Smooth muscle cell (in vitro differentiated cells): ENCODE measurements at regions not wholly inside any gene's neighbourhood (a gene's known extent, or its start where the extent isn't known, plus 50 kb on each side); places are given as distances from the start of the nearest gene placed in this dataset.

ENCODE experiments used
- DNase-seq: peaks from one replicate; lab custom pipeline; 2025; ENCODE audit not compliant: unreplicated experiment; lab: John Stamatoyannopoulos, UW
- H2AFZ ChIP-seq: fragments of 200-600 bp; sonication (generic); 2 replicates; pipeline ENCODE4 v1.6.0; 2016; ENCODE audit warnings: antibody characterized with exemption, low read depth, mild to moderate bottlenecking
- H3F3A ChIP-seq: fragments of 200-600 bp; sonication (generic); 2 replicates; pipeline ENCODE4 v1.6.0; 2017; ENCODE audit warnings: antibody characterized with exemption, low read depth
- H3K27ac ChIP-seq: fragments of 200-600 bp; sonication (generic); 2 replicates; pipeline ENCODE4 v1.5.1; 2016; ENCODE audit warnings: low read depth, mild to moderate bottlenecking
- H3K27me3 ChIP-seq: fragments of 200-600 bp; sonication (generic); 2 replicates; pipeline ENCODE4 v1.6.1; 2016; ENCODE audit warnings: low read depth, mild to moderate bottlenecking
- H3K36me3 ChIP-seq: fragments of 200-600 bp; sonication (generic); 2 replicates; pipeline ENCODE4 v1.5.1; 2016; ENCODE audit warnings: low read depth
- H3K4me1 ChIP-seq: fragments of 200-600 bp; sonication (generic); 2 replicates; pipeline ENCODE4 v1.5.1; 2016; ENCODE audit warnings: low read depth
- H3K4me2 ChIP-seq: fragments of 200-600 bp; sonication (generic); 2 replicates; pipeline ENCODE4 v1.6.0; 2016; ENCODE audit warnings: mild to moderate bottlenecking
- H3K4me3 ChIP-seq: fragments of 200-600 bp; sonication (generic); 2 replicates; pipeline ENCODE4 v1.5.1; 2016; ENCODE audit warnings: mild to moderate bottlenecking
- H3K79me2 ChIP-seq: fragments of 200-600 bp; sonication (generic); 2 replicates; pipeline ENCODE4 v1.6.0; 2016; ENCODE audit warnings: low read depth, mild to moderate bottlenecking
- H3K9ac ChIP-seq: fragments of 200-600 bp; sonication (generic); 2 replicates; pipeline ENCODE4 v1.6.0; 2016; ENCODE audit warnings: low read depth
- H3K9me3 ChIP-seq: fragments of 200-600 bp; sonication (generic); replicated peaks from 2 replicates; pipeline ENCODE4 v1.5.1; 2016; ENCODE audit warnings: low read depth
- H4K20me1 ChIP-seq: fragments of 200-600 bp; sonication (generic); 2 replicates; pipeline ENCODE4 v1.6.0; 2016; ENCODE audit warnings: low read depth
- CTCF ChIP-seq: fragments of 200-600 bp; sonication (generic); IDR thresholded peaks from 2 replicates; pipeline ENCODE4 v1.5.1; 2017; ENCODE audit warnings: borderline replicate concordance, mild to moderate bottlenecking, antibody characterized with exemption; ENCODE audit not compliant: insufficient read depth, poor library complexity, severe bottlenecking
- WGBS: methylation state at CpG from one replicate; pipeline ENCODE4 v1.1.7; 2016; ENCODE audit warnings: low lambda C conversion rate; 5-methylcytosine and 5-hydroxymethylcytosine counted together

GRCh38 chr7:97565665-97566064 is 166.2 kb upstream of the TAC1 start:
- DNase-seq: no peak
- Histone ChIP-seq H3K27me3 (no peaks in the 10 kb centered on the region), H3K4me3 (no peak overlapping the region), H2AFZ (no peak overlapping the region), H3K9ac (no peak overlapping the region), H3K79me2 (no peaks in the 10 kb centered on the region), H3K4me2 (no peak overlapping the region), H3F3A (no peaks in the 10 kb centered on the region), H3K36me3 (no peaks in the 10 kb centered on the region), H3K9me3 (no peaks in the 10 kb centered on the region), H3K27ac (no peak overlapping the region), H4K20me1 (no peaks in the 10 kb centered on the region), H3K4me1 (no peaks in the 10 kb centered on the region)
- TF ChIP-seq CTCF: no peak
- 89% methylated on average over 4 of the region's 4 CpGs for WGBS

- H3K79me2 ChIP-seq: no peaks in the 10 kb centered on the region
- no peaks in the 10 kb centered on the region for H3F3A ChIP-seq
- H3K9me3 ChIP-seq: no peaks in the 10 kb centered on the region
- H4K20me1 ChIP-seq: no peaks in the 10 kb centered on the region
- H3K4me3 ChIP-seq: no peak overlapping the region
- no peak overlapping the region for H3K9ac ChIP-seq
- H2AFZ ChIP-seq: no peak overlapping the region
- H3K4me2 ChIP-seq: no peak overlapping the region
- H3K27ac ChIP-seq: no peak overlapping the region
- no peaks in the 10 kb centered on the region for H3K27me3 ChIP-seq
- WGBS: 86% methylated on average over 2 of the region's 2 CpGs
- H3K36me3 ChIP-seq: no peaks in the 10 kb centered on the region
- TF ChIP-seq CTCF: no peak
- H3K4me1 ChIP-seq: no peaks in the 10 kb centered on the region
- DNase-seq: no peak
Observed at GRCh38 chr7:97573065-97573464, 158.8 kb upstream of the TAC1 start.

- Histone ChIP-seq H3K4me2 (no peak overlapping the region), H3K4me1 (no peaks in the 10 kb centered on the region), H3F3A (no peaks in the 10 kb centered on the region), H4K20me1 (no peaks in the 10 kb centered on the region), H3K9ac (no peak overlapping the region), H2AFZ (no peak overlapping the region), H3K79me2 (no peaks in the 10 kb centered on the region), H3K27ac (no peak overlapping the region), H3K36me3 (no peaks in the 10 kb centered on the region), H3K27me3 (no peaks in the 10 kb centered on the region), H3K4me3 (no peak overlapping the region), H3K9me3 (no peaks in the 10 kb centered on the region)
- DNase-seq: no peak
- TF ChIP-seq CTCF: no peak
Observed at GRCh38 chr7:97576043-97576442, 155.8 kb upstream of the TAC1 start.

- Histone ChIP-seq H3K4me1 (no peaks in the 10 kb centered on the region), H4K20me1 (no peaks in the 10 kb centered on the region), H3F3A (no peaks in the 10 kb centered on the region), H3K9ac (no peak overlapping the region), H3K79me2 (no peaks in the 10 kb centered on the region), H3K36me3 (no peaks in the 10 kb centered on the region), H3K4me2 (no peak overlapping the region), H3K4me3 (no peak overlapping the region), H3K27ac (no peak overlapping the region), H3K9me3 (no peaks in the 10 kb centered on the region), H3K27me3 (no peaks in the 10 kb centered on the region), H2AFZ (no peak overlapping the region)
- no peak for TF ChIP-seq CTCF
- 90% methylated on average over 5 of the region's 5 CpGs for WGBS
- DNase-seq: no peak
Observed at GRCh38 chr7:97578225-97578624, 153.7 kb upstream of the TAC1 start.
